ENCODE measurements at regions not wholly inside any gene's neighbourhood (a gene's known extent, or its start where the extent isn't known, plus 50 kb on each side); places are given as distances from the start of the nearest gene placed in this dataset.

GRCh38 chr7:391411-391951 is 101.5 kb downstream of the FOXL3 start:
- no peak for TF ChIP-seq POLR2A (IDR thresholded peaks at IDR 0.05; ENCODE audit: low read depth, low read length)
- DNase-seq (ENCODE audit: insufficient read length, low spot score) (no peak), FAIRE-seq (no peak)

- DNase-seq (ENCODE audit: insufficient read length, low spot score) (no peak), FAIRE-seq (no peak)
- TF ChIP-seq POLR2A (IDR thresholded peaks at IDR 0.05; ENCODE audit: low read depth, low read length), result no peak
Observed at GRCh38 chr7:391961-392524, 102.1 kb downstream of the FOXL3 start.

GRCh38 chr7:392822-393221 is 102.9 kb downstream of the FOXL3 start:
- FAIRE-seq, result no peak
- TF ChIP-seq POLR2A (IDR thresholded peaks at IDR 0.05; ENCODE audit: low read depth, low read length), result no peak
- no peak for DNase-seq (ENCODE audit: insufficient read length, low spot score)

GRCh38 chr7:395643-396042 is 105.7 kb downstream of the FOXL3 start:
- FAIRE-seq (no peak), DNase-seq (ENCODE audit: insufficient read length, low spot score) (no peak)
- no peak for TF ChIP-seq POLR2A (IDR thresholded peaks at IDR 0.05; ENCODE audit: low read depth, low read length)

GRCh38 chr7:398888-399287 is 108.9 kb downstream of the FOXL3 start:
- FAIRE-seq, result no peak
- no peak for TF ChIP-seq POLR2A (IDR thresholded peaks at IDR 0.05; ENCODE audit: low read depth, low read length)
- no peak for DNase-seq (ENCODE audit: insufficient read length, low spot score)

GRCh38 chr7:400901-401485 is 111.0 kb downstream of the FOXL3 start:
- TF ChIP-seq POLR2A (IDR thresholded peaks at IDR 0.05; ENCODE audit: low read depth, low read length), result no peak
- DNase-seq (ENCODE audit: insufficient read length, low spot score) (no peak), FAIRE-seq (no peak)

GRCh38 chr7:401495-401894 is 111.5 kb downstream of the FOXL3 start:
- no peak for DNase-seq (ENCODE audit: insufficient read length, low spot score)
- no peak for TF ChIP-seq POLR2A (IDR thresholded peaks at IDR 0.05; ENCODE audit: low read depth, low read length)
- FAIRE-seq, result no peak

- no peak for TF ChIP-seq POLR2A (IDR thresholded peaks at IDR 0.05; ENCODE audit: low read depth, low read length)
- FAIRE-seq (no peak), DNase-seq (ENCODE audit: insufficient read length, low spot score) (no peak)
Observed at GRCh38 chr7:404812-405488, 114.7 kb downstream of the PDGFA start.

- DNase-seq (ENCODE audit: insufficient read length, low spot score) (no peak), FAIRE-seq (no peak)
- TF ChIP-seq POLR2A (IDR thresholded peaks at IDR 0.05; ENCODE audit: low read depth, low read length), result no peak
Observed at GRCh38 chr7:405489-406211, 114.0 kb downstream of the PDGFA start.

- DNase-seq (ENCODE audit: insufficient read length, low spot score) (no peak), FAIRE-seq (no peak)
- TF ChIP-seq POLR2A (IDR thresholded peaks at IDR 0.05; ENCODE audit: low read depth, low read length), result no peak
Observed at GRCh38 chr7:407721-408539, 111.7 kb downstream of the PDGFA start.

- TF ChIP-seq POLR2A (IDR thresholded peaks at IDR 0.05; ENCODE audit: low read depth, low read length), result no peak
- no peak for DNase-seq (ENCODE audit: insufficient read length, low spot score)
- FAIRE-seq, result no peak
Observed at GRCh38 chr7:408751-409311, 110.8 kb downstream of the PDGFA start.

- no peak for FAIRE-seq
- TF ChIP-seq POLR2A (IDR thresholded peaks at IDR 0.05; ENCODE audit: low read depth, low read length), result no peak
- no peak for DNase-seq (ENCODE audit: insufficient read length, low spot score)
Observed at GRCh38 chr7:409339-410281, 110.0 kb downstream of the PDGFA start.
